HG02642 (cell line): ENCODE measurements at regions not wholly inside any gene's neighbourhood (a gene's known extent, or its start where the extent isn't known, plus 50 kb on each side); places are given as distances from the start of the nearest gene placed in this dataset.
"Not testable (repeated sequence)": the region's sequence is repeated elsewhere in the genome, so short reads cannot be mapped to it uniquely, and the experiment has no call there.

Source experiments
- ATAC-seq: cut with Tn5 transposase; IDR thresholded peaks from one replicate; pipeline ENCODE4 v1.9.1; 2021; ENCODE audit warnings: mild to moderate bottlenecking; ENCODE audit not compliant: unreplicated experiment, poor library complexity

DNA sequence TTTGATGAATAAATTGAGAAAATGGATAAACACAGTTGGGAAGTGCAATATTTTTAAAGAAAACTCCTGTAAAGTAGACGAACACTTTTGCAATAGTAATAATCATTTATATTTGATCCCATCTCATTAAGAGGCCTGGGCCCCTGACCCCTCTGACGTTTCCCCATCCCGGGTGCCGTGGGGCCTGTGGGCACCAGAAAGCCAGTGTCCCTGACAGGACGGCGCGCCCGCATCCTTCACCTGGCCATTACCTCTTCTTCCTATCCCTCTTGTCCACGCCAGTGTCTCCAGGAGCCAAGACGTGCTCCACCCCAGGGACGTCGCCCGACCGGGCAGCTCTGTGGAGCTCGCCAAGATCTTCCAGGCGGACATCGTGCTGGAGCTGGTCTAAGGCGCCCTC is 147.4 kb downstream of the USP22 start:
- ATAC-seq = not testable (repeated sequence)

DNA sequence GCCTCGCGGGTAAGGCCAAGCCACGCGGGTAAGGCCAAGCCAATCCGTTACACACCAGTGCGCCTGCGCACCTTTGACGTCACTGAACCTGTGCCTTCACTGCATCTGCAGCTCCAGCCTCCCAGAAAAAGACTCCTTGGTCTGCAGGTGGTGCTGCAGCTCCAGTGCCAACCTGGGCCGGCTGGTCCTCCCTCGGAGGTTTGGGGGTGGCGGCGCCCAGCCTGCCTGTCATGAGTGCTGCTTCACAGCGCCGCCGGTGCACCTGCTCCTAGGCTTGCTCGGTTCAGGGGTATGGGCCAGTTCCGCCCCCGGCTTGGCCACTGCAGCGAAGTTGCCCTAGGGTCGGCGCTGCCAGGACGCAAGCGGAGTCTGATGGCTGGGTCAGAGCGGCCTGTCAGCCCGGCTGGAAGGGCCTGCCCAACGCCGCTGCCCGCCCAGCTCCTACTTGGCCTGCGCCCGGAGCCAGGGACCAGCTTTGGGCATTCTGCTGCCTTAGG is 146.6 kb downstream of the USP22 start:
- no peak for ATAC-seq

- not testable (repeated sequence) for ATAC-seq
These were observed 144.1 kb downstream of the USP22 start for GRCh38 chr17:20898726-20899125.

DNA sequence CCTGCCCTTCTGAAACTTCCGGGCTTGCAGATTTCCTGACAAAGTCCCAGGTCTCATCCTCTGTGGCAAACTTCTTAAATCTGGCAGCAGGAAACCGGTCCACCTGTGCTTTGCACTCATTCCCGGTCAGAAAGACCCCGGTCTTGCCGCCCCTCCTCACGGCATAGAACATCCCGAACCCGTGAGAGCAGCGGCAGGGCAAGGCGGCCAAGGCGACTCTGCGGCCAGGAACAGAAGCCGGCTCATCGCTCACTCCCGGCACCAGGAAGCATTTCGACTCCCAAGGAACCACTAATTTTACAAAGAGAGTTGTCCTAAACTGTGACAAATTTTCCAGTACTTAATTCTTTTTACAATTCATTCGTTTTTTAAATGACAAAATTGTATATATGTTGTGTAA is 140.3 kb downstream of the USP22 start:
- not testable (repeated sequence) for ATAC-seq

- not testable (repeated sequence) for ATAC-seq
These were observed 139.3 kb downstream of the USP22 start for GRCh38 chr17:20903549-20903948.

GRCh38 chr17:20908313-20909267 is 134.2 kb downstream of the USP22 start:
- ATAC-seq = peak; percentile 94

GRCh38 chr17:20914658-20915057 is 128.2 kb downstream of the USP22 start:
- ATAC-seq = no peak

- ATAC-seq = no peak
These were observed 126.4 kb downstream of the USP22 start for GRCh38 chr17:20916383-20916782.

GRCh38 chr17:20917610-20918306 is 125.1 kb downstream of the USP22 start:
- not testable (repeated sequence) for ATAC-seq

GRCh38 chr17:20920095-20920814 is 122.6 kb downstream of the USP22 start:
- ATAC-seq = no peak

DNA sequence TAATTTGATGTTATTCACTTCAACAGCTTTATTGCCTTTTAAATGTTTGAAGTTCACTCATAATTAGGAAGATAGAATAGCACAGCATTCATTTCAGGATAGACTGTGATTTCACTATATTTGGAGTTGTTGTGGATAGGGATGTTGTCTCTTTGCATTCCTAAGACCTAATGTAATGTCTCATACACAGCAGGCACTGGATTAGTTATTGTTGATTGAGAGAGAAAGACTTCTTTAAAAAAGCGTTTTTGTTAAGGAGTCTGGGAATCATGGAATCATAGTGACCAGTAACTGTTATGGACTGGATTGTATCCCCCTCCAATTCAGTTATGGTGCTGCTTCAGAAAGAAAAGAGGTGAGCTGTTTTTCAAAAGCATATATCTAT is 122.0 kb downstream of the USP22 start:
- no peak for ATAC-seq

DNA sequence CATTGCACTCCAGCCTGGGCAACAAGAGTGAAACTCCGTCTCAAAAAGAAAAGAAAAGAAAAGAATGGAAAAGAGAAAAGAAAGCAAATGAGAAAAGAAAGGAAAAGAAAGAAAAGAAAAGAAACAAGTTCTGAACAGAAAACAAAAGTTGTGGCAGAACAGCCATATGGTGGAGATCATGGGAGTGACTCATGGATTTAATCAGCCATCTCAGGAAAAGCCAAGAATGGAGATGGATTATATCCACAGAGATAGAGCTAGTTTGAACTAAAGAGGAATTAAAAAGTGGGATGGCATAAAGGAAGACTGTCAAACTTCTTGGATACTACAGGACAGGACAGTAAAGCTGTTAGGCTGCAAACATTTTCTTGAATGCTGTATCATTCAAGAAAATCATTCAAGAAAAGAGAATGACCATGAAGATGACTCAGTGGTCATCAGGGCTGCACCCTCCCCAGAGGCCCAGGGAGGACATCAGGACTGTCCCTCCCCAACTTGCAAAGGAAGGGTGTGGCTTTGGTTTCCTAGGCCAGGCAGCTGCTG is 120.6 kb downstream of the USP22 start:
- no peak for ATAC-seq

- ATAC-seq = no peak
These were observed 118.5 kb downstream of the USP22 start for GRCh38 chr17:20924306-20924705.

GRCh38 chr17:20925091-20925490 is 117.7 kb downstream of the USP22 start:
- no peak for ATAC-seq

DNA sequence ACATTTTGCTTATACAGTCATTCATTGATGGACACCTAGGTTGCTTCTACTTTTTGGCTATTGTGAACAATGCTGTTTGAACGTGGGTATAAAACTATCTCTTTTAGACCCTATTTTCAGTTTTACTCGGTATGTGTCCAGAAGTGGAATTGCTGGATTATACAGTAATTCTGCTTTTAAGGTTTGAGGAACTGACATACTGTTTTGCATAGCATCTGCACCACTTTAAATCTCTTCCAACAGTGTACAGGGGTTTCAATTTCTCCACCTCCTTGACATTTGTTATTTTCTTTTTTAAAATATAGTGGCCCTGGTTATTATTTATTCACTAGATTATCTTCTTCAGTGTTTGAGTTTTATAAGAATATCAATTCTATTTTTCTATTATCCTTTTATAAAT is 116.9 kb downstream of the USP22 start:
- ATAC-seq = no peak

DNA sequence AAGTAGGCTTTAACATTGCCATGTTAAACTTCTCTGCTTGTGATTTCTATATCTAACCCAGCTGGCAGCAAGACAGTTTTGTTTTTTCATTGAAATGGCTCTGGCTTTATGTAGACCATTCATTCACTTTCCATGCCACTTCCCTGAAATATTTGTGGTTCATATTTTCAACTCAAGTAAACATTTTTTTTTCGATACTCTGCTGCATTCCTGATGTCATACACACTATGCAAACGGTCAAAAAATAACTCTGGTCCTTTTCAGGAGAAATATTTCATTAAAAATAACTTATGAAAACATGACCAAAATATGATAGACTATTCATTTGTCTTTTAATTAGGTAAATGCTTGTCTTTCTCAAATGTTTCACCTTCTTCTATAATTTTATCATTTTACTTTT is 116.3 kb downstream of the USP22 start:
- no peak for ATAC-seq

- no peak for ATAC-seq
These were observed 115.4 kb downstream of the USP22 start for GRCh38 chr17:20927308-20927977.

DNA sequence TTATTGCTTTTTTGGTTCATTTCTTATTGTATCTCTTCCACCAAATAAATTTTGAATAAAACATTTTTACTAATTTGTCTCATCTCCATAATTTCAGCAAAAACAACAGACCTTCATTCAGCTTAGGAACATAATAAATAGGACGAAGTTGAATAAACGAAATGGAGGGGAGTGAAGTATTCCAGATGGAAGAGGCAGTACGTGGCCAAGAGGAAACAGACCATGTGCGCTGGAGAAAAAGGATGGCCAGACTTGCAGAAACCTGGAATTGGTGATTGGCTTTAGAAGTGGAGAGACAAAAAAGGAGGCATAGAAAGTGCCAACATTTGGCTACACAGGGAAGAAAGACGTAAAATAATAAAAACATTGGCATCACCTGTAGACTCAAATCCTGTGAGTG is 113.5 kb downstream of the USP22 start:
- no peak for ATAC-seq

DNA sequence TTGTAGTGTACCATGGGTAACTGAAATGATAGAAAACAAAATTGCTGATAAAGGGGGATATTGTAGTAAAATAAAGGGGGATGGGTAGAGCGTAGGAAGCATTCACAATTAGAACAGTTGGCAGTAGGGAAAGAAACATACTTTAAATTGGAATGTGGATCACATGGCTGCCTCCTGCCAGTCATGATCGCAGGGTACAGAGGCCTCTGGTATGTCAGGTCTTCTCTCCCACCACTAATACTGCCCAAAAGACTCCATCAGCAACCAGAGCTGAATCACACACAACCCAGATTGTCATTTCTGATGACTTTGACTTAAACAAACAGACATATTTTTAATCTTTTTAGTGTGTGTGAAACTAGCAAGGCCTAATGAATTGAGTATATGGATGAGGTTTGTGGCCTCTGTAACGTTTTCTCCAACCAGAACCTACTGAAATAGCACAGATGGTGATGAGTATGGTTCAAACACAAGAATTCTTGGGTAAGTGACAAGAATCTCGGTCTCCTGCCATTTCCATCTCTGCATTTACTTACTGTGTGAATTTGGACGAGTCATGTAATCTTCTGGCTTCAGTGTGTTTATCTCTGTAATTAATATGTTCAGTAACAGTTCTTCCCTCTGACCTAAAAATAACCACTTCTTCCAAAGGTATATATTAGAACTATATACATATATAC is 112.6 kb downstream of the USP22 start:
- ATAC-seq = no peak
